ENCODE measurements at regions not wholly inside any gene's neighbourhood (a gene's known extent, or its start where the extent isn't known, plus 50 kb on each side); places are given as distances from the start of the nearest gene placed in this dataset.

- no peak for TF ChIP-seq CTCF (IDR thresholded peaks at IDR 0.05)
- no peak for TF ChIP-seq EP300 (IDR thresholded peaks at IDR 0.05)
- no peak for TF ChIP-seq POLR2A (IDR thresholded peaks at IDR 0.05)
- H3K4me1 ChIP-seq, result no peaks in the 10 kb centered on the region
- peaks cover 0 to 18% (median 0%) of the 10 kb centered on the region in 3 donors for H3K36me3 ChIP-seq
- no peak overlapping the region for H3K27ac ChIP-seq
- WGBS, 2 donors, result 94 to 98% methylated on average over 3 of the region's 3 CpGs
- no peaks in the 10 kb centered on the region for H3K27me3 ChIP-seq
- H3K9me3 ChIP-seq, result no peaks in the 10 kb centered on the region
- no peak overlapping the region for H3K4me3 ChIP-seq
- no peak for DNase-seq (ENCODE audit: low spot score in 2 of 2)
Observed at GRCh38 chr2:177326005-177326404, 61.5 kb upstream of the NFE2L2 start.

GRCh38 chr2:177326591-177326990 is 62.1 kb upstream of the NFE2L2 start:
- Histone ChIP-seq H3K4me3 (no peak overlapping the region), H3K27me3 (no peaks in the 10 kb centered on the region), H3K27ac (no peak overlapping the region), H3K9me3 (no peaks in the 10 kb centered on the region), H3K4me1 (peaks cover 0 to 2% (median 0%) of the 10 kb centered on the region in 4 donors), H3K36me3 (peaks cover 0 to 15% (median 0%) of the 10 kb centered on the region in 3 donors)
- TF ChIP-seq CTCF (IDR thresholded peaks at IDR 0.05) (no peak), POLR2A (IDR thresholded peaks at IDR 0.05) (no peak), EP300 (IDR thresholded peaks at IDR 0.05) (no peak)
- DNase-seq (ENCODE audit: low spot score in 2 of 2), result no peak

GRCh38 chr2:177327009-177327408 is 62.5 kb upstream of the NFE2L2 start:
- Histone ChIP-seq H3K4me3 (no peak overlapping the region), H3K9me3 (no peaks in the 10 kb centered on the region), H3K27me3 (no peaks in the 10 kb centered on the region), H3K36me3 (peaks cover 0 to 11% (median 0%) of the 10 kb centered on the region in 3 donors), H3K4me1 (peaks cover 0 to 6% (median 2%) of the 10 kb centered on the region in 4 donors), H3K27ac (no peak overlapping the region)
- DNase-seq (ENCODE audit: low spot score in 2 of 2), result no peak
- WGBS, 2 donors, result 51 to 54% methylated on average over 1 of the region's 1 CpG
- TF ChIP-seq CTCF (IDR thresholded peaks at IDR 0.05) (no peak), POLR2A (IDR thresholded peaks at IDR 0.05) (no peak), EP300 (IDR thresholded peaks at IDR 0.05) (no peak)

GRCh38 chr2:177328056-177328455 is 63.5 kb upstream of the NFE2L2 start:
- 91 to 94% methylated on average over 2 of the region's 2 CpGs for WGBS, 2 donors
- TF ChIP-seq CTCF (IDR thresholded peaks at IDR 0.05) (no peak), POLR2A (IDR thresholded peaks at IDR 0.05) (no peak), EP300 (IDR thresholded peaks at IDR 0.05) (no peak)
- H3K9me3 ChIP-seq, result no peaks in the 10 kb centered on the region
- H3K36me3 ChIP-seq, result peaks cover 0 to under 1% (median 0%) of the 10 kb centered on the region in 3 donors
- H3K4me3 ChIP-seq, result no peak overlapping the region
- H3K27me3 ChIP-seq, result no peaks in the 10 kb centered on the region
- no peak overlapping the region for H3K27ac ChIP-seq
- DNase-seq (ENCODE audit: low spot score in 2 of 2), result no peak
- peaks cover 0 to 12% (median 3%) of the 10 kb centered on the region in 4 donors for H3K4me1 ChIP-seq

- Histone ChIP-seq H3K27ac (no peak overlapping the region), H3K4me3 (no peak overlapping the region), H3K9me3 (no peaks in the 10 kb centered on the region), H3K4me1 (peaks cover 0 to 14% (median 3%) of the 10 kb centered on the region in 4 donors), H3K36me3 (no peaks in the 10 kb centered on the region), H3K27me3 (no peaks in the 10 kb centered on the region)
- 82 to 94% methylated on average over 4 of the region's 4 CpGs for WGBS, 2 donors
- DNase-seq (ENCODE audit: low spot score in 2 of 2), result no peak
- no peak for TF ChIP-seq CTCF (IDR thresholded peaks at IDR 0.05)
- TF ChIP-seq POLR2A (IDR thresholded peaks at IDR 0.05), result no peak
- TF ChIP-seq EP300 (IDR thresholded peaks at IDR 0.05), result no peak
Observed at GRCh38 chr2:177329064-177329463, 63.5 kb upstream of the AGPS start.
